ENCODE measurements at regions not wholly inside any gene's neighbourhood (a gene's known extent, or its start where the extent isn't known, plus 50 kb on each side); places are given as distances from the start of the nearest gene placed in this dataset.

GRCh38 chr6:81881660-81882059 lies 129.2 kb upstream of the TENT5A start:
- TF ChIP-seq CTCF (conservative IDR thresholded peaks at IDR 0.05; ENCODE audit: low read length) (no peak), EZH2phosphoT487 (IDR thresholded peaks at IDR 0.05; ENCODE audit: borderline replicate concordance, low read depth, low read length) (no peak)

Data from OCI-LY7 (cell line).